ENCODE measurements at regions not wholly inside any gene's neighbourhood (a gene's known extent, or its start where the extent isn't known, plus 50 kb on each side); places are given as distances from the start of the nearest gene placed in this dataset.
A peak's percentile ranks its signal among the peaks of the same experiment; 100 is the strongest.
"Not testable (repeated sequence)": the region's sequence is repeated elsewhere in the genome, so short reads cannot be mapped to it uniquely, and the experiment has no call there.

- intact Hi-C loops (cut with DNase I), result no loop called here
These were observed 852.9 kb upstream of the CDH8 start for GRCh38 chr16:62889097-62889496.

GRCh38 chr16:62883509-62883908 is 847.3 kb upstream of the CDH8 start:
- ATAC-seq (no peak), DNase-seq (ENCODE audit: low spot score) (no peak)
- intact Hi-C loops (cut with DNase I), result no loop called here

More at GRCh38 chr16:62889097-62889496, 852.9 kb upstream of the CDH8 start:
- DNase-seq (ENCODE audit: low spot score) (no peak), ATAC-seq (no peak)

- intact Hi-C loops (cut with DNase I), result no loop called here
- DNase-seq (ENCODE audit: low spot score) (no peak), ATAC-seq (no peak)
These were observed 846.4 kb upstream of the CDH8 start for GRCh38 chr16:62882552-62883221.

- ATAC-seq, result no peak
- intact Hi-C loops (cut with DNase I), result no loop called here
- no peak for DNase-seq (ENCODE audit: low spot score)
These were observed 839.9 kb upstream of the CDH8 start for GRCh38 chr16:62876133-62876532.

GRCh38 chr16:62872339-62872738 is 836.1 kb upstream of the CDH8 start:
- intact Hi-C loops (cut with DNase I), result no loop called here
- no peak for DNase-seq (ENCODE audit: low spot score)
- no peak for ATAC-seq

GRCh38 chr16:62870554-62870953 is 834.3 kb upstream of the CDH8 start:
- DNase-seq (ENCODE audit: low spot score) (no peak), ATAC-seq (no peak)
- intact Hi-C loops (cut with DNase I), result no loop called here

GRCh38 chr16:62869837-62870236 is 833.6 kb upstream of the CDH8 start:
- ATAC-seq (no peak), DNase-seq (ENCODE audit: low spot score) (no peak)
- intact Hi-C loops (cut with DNase I), result no loop called here

- DNase-seq (ENCODE audit: low spot score), result no peak
- intact Hi-C loops (cut with DNase I), result no loop called here
These were observed 826.9 kb upstream of the CDH8 start for GRCh38 chr16:62863139-62863538.

GRCh38 chr16:62853887-62854286 is 817.6 kb upstream of the CDH8 start:
- DNase-seq (ENCODE audit: low spot score), result no peak
- ATAC-seq, result no peak
- intact Hi-C loops (cut with DNase I), result no loop called here

More at GRCh38 chr16:62863139-62863538, 826.9 kb upstream of the CDH8 start:
- no peak for ATAC-seq

GRCh38 chr16:62846399-62847057 is 810.3 kb upstream of the CDH8 start:
- intact Hi-C loops (cut with DNase I), result no loop called here
- ATAC-seq (no peak), DNase-seq (ENCODE audit: low spot score) (no peak)

GRCh38 chr16:62832214-62832613 is 796.0 kb upstream of the CDH8 start:
- DNase-seq (ENCODE audit: low spot score), result no peak
- ATAC-seq, result no peak
- intact Hi-C loops (cut with DNase I), result no loop called here

GRCh38 chr16:62831235-62831850 is 795.1 kb upstream of the CDH8 start:
- ATAC-seq (no peak), DNase-seq (ENCODE audit: low spot score) (no peak)
- intact Hi-C loops (cut with DNase I), result no loop called here

- ATAC-seq (no peak), DNase-seq (ENCODE audit: low spot score) (no peak)
- intact Hi-C loops (cut with DNase I), result no loop called here
These were observed 793.4 kb upstream of the CDH8 start for GRCh38 chr16:62829607-62830006.

- intact Hi-C loops (cut with DNase I), result no loop called here
- no peak for ATAC-seq
- DNase-seq (ENCODE audit: low spot score), result no peak
These were observed 792.8 kb upstream of the CDH8 start for GRCh38 chr16:62829084-62829483.

- intact Hi-C loops (cut with DNase I), result no loop called here
- ATAC-seq, result no peak
These were observed 785.6 kb upstream of the CDH8 start for GRCh38 chr16:62821824-62822223.

GRCh38 chr16:62816971-62817519 is 780.8 kb upstream of the CDH8 start:
- intact Hi-C loops (cut with DNase I), result no loop called here
- ATAC-seq, result no peak
- no peak for DNase-seq (ENCODE audit: low spot score)

More at GRCh38 chr16:62821824-62822223, 785.6 kb upstream of the CDH8 start:
- no peak for DNase-seq (ENCODE audit: low spot score)

GRCh38 chr16:62814891-62815290 is 778.7 kb upstream of the CDH8 start:
- DNase-seq (ENCODE audit: low spot score) (no peak), ATAC-seq (no peak)
- intact Hi-C loops (cut with DNase I), result no loop called here

GRCh38 chr16:62805221-62805857 is 769.1 kb upstream of the CDH8 start:
- ATAC-seq, result peak; percentile 58
- intact Hi-C loops (cut with DNase I), result no loop called here
- DNase-seq (ENCODE audit: low spot score), result no peak

GRCh38 chr16:62794724-62795123 is 758.5 kb upstream of the CDH8 start:
- intact Hi-C loops (cut with DNase I), result no loop called here
- DNase-seq (ENCODE audit: low spot score) (no peak), ATAC-seq (no peak)

GRCh38 chr16:62780081-62780480 is 743.8 kb upstream of the CDH8 start:
- intact Hi-C loops (cut with DNase I); DNase-seq (ENCODE audit: low spot score); ATAC-seq: not testable (repeated sequence)
